VCaP (cell line): ENCODE measurements at regions not wholly inside any gene's neighbourhood (a gene's known extent, or its start where the extent isn't known, plus 50 kb on each side); places are given as distances from the start of the nearest gene placed in this dataset.

ENCODE experiments used
- H3K27ac ChIP-seq: fragments of 450-650 bp; 2 replicates; pipeline ENCODE4 v1.5.1; 2017
- CTCF ChIP-seq: fragments of 450-650 bp; conservative IDR thresholded peaks from 2 replicates; pipeline ENCODE4 v1.5.1; 2017; ENCODE audit warnings: mild to moderate bottlenecking, moderate library complexity

- no peak for TF ChIP-seq CTCF
- no peak overlapping the region for H3K27ac ChIP-seq
These were observed 1124.7 kb upstream of the MIR17HG start for GRCh38 chr13:90222758-90223157.

- no peak for TF ChIP-seq CTCF
- no peak overlapping the region for H3K27ac ChIP-seq
These were observed 1117.2 kb upstream of the MIR17HG start for GRCh38 chr13:90230311-90230710.

- H3K27ac ChIP-seq: no peak overlapping the region
- TF ChIP-seq CTCF: no peak
These were observed 1115.2 kb upstream of the MIR17HG start for GRCh38 chr13:90232291-90232690.

- H3K27ac ChIP-seq: no peak overlapping the region
- peak; percentile 60 for TF ChIP-seq CTCF
These were observed 1113.4 kb upstream of the MIR17HG start for GRCh38 chr13:90233933-90234672.

GRCh38 chr13:90237852-90238251 lies 1109.6 kb upstream of the MIR17HG start:
- H3K27ac ChIP-seq: peak overlapping the region; percentile 25; the same call in 1 of the 2 replicates
- TF ChIP-seq CTCF: no peak

- TF ChIP-seq CTCF: no peak
- peak overlapping the region; percentile 25 for H3K27ac ChIP-seq
These were observed 1109.1 kb upstream of the MIR17HG start for GRCh38 chr13:90238413-90238812.

GRCh38 chr13:90239130-90239529 lies 1108.4 kb upstream of the MIR17HG start:
- no peak for TF ChIP-seq CTCF
- H3K27ac ChIP-seq: peak overlapping the region; percentile 25
